Neuronal stem cell (in vitro differentiated cells): ENCODE measurements at regions not wholly inside any gene's neighbourhood (a gene's known extent, or its start where the extent isn't known, plus 50 kb on each side); places are given as distances from the start of the nearest gene placed in this dataset.

Source experiments
- DNase-seq: peaks from one replicate; pipeline ENCODE4 v3.0.0-alpha.2; 2013; ENCODE audit warnings: low spot score
- H2AFZ ChIP-seq: one replicate; pipeline ENCODE4 v1.6.1; 2013; ENCODE audit warnings: mild to moderate bottlenecking, low read length, inconsistent platforms
- H2AK5ac ChIP-seq: 2 replicates; pipeline ENCODE4 v1.6.1; 2013; ENCODE audit warnings: low read depth, mild to moderate bottlenecking, inconsistent platforms, low read length, moderate library complexity, mixed read lengths
- H2BK120ac ChIP-seq: 2 replicates; pipeline ENCODE4 v1.6.1; 2013; ENCODE audit warnings: low read depth, mild to moderate bottlenecking, inconsistent platforms, low read length, moderate library complexity, mixed read lengths
- H2BK12ac ChIP-seq: one replicate; pipeline ENCODE4 v1.6.1; 2013; ENCODE audit warnings: low read length, inconsistent platforms
- H2BK15ac ChIP-seq: 2 replicates; pipeline ENCODE4 v1.6.1; 2013; ENCODE audit warnings: mild to moderate bottlenecking, low read length, inconsistent platforms, mixed read lengths
- H2BK5ac ChIP-seq: one replicate; pipeline ENCODE4 v1.6.1; 2013; ENCODE audit warnings: inconsistent platforms, mild to moderate bottlenecking, low read length, moderate library complexity
- H3K14ac ChIP-seq: one replicate; pipeline ENCODE4 v1.6.1; 2013; ENCODE audit warnings: low read length, inconsistent platforms
- H3K18ac ChIP-seq: 2 replicates; pipeline ENCODE4 v1.6.1; 2013; ENCODE audit warnings: low read length, inconsistent platforms
- H3K23ac ChIP-seq: 2 replicates; pipeline ENCODE4 v1.6.1; 2013; ENCODE audit warnings: low read depth, mild to moderate bottlenecking, mixed read lengths, low read length, inconsistent platforms; ENCODE audit not compliant: poor library complexity
- H3K27ac ChIP-seq: replicated peaks from 3 replicates; pipeline ENCODE4 v1.5.1; 2013; ENCODE audit warnings: low read length, inconsistent platforms
- H3K27me3 ChIP-seq, 3 experiments: 2 replicates each; pipeline ENCODE4 v1.6.1; 2013; ENCODE audit warnings: low read length in 3 of 3, mild to moderate bottlenecking in 2 of 3, inconsistent platforms in 1 of 3, low read depth in 1 of 3, mixed read lengths in 1 of 3, moderate library complexity in 1 of 3; ENCODE audit not compliant: control insufficient read depth in 3 of 3, insufficient read depth in 3 of 3
- H3K36me3 ChIP-seq, 2 donors: replicated peaks in 1 of 2; 2 replicates each; pipeline ENCODE4 v1.6.1; 2013; ENCODE audit warnings: low read length in 2 of 2; ENCODE audit not compliant: control insufficient read depth in 2 of 2, insufficient read depth in 2 of 2
- H3K4ac ChIP-seq: 2 replicates; pipeline ENCODE4 v1.6.1; 2013; ENCODE audit warnings: inconsistent platforms, mild to moderate bottlenecking, low read length, moderate library complexity
- H3K4me1 ChIP-seq, 2 donors: 1 replicate in 1 of 2; 2 replicates in 1 of 2; pipeline ENCODE4 v1.6.1; 2013; ENCODE audit warnings: low read length in 2 of 2, low read depth in 1 of 2; ENCODE audit not compliant: control insufficient read depth in 2 of 2, insufficient read depth in 1 of 2
- H3K4me2 ChIP-seq: one replicate; pipeline ENCODE4 v1.6.1; 2013; ENCODE audit warnings: mild to moderate bottlenecking, low read length, inconsistent platforms; ENCODE audit not compliant: insufficient read depth, poor library complexity, severe bottlenecking
- H3K4me3 ChIP-seq, 2 donors: 2 replicates each; pipeline ENCODE4 v1.5.1; 2013; ENCODE audit warnings: low read length in 2 of 2, mild to moderate bottlenecking in 2 of 2, inconsistent platforms in 1 of 2, moderate library complexity in 1 of 2
- H3K79me1 ChIP-seq: one replicate; pipeline ENCODE4 v1.6.1; 2013; ENCODE audit warnings: low read depth, mild to moderate bottlenecking, inconsistent platforms, low read length, moderate library complexity
- H3K9ac ChIP-seq: one replicate; pipeline ENCODE4 v1.6.1; 2013; ENCODE audit warnings: mild to moderate bottlenecking, low read depth, low read length, inconsistent platforms; ENCODE audit not compliant: poor library complexity
- H3K9me3 ChIP-seq, 2 donors: replicated peaks in 1 of 2; 2 replicates each; pipeline versions ENCODE3 to v1.6.1; 2013; ENCODE audit warnings: low read length in 2 of 2, mild to moderate bottlenecking in 2 of 2, inconsistent platforms in 1 of 2, low read depth in 1 of 2, mixed read lengths in 1 of 2, moderate library complexity in 1 of 2; ENCODE audit not compliant: control insufficient read depth in 2 of 2, insufficient read depth in 1 of 2
- H4K8ac ChIP-seq: one replicate; pipeline ENCODE4 v1.6.1; 2013; ENCODE audit warnings: low read depth, mild to moderate bottlenecking, inconsistent platforms, low read length, moderate library complexity
- H4K91ac ChIP-seq: one replicate; pipeline ENCODE4 v1.6.1; 2013; ENCODE audit warnings: low read length, low read depth, mild to moderate bottlenecking, inconsistent platforms; ENCODE audit not compliant: poor library complexity
- WGBS, 2 donors: extraction: QIAGEN DNeasy Blood & Tissue Kit; methylation state at CpG; one replicate each; pipeline ENCODE4 v1.1.7; 2013; ENCODE audit warnings: missing lambda C conversion rate in 2 of 2, mixed read lengths in 1 of 2; ENCODE audit not compliant: insufficient read length in 2 of 2, insufficient replicate concordance in 1 of 2; ENCODE audit errors: extremely low coverage in 2 of 2; 5-methylcytosine and 5-hydroxymethylcytosine counted together

- H3K9me3 ChIP-seq, result no peaks in the 10 kb centered on the region
- no peaks in the 10 kb centered on the region for H3K36me3 ChIP-seq
- H2AK5ac ChIP-seq, result no peak overlapping the region
- H3K4me1 ChIP-seq, result no peaks in the 10 kb centered on the region
- H2BK5ac ChIP-seq, result no peak overlapping the region
- no peak overlapping the region for H3K27ac ChIP-seq
- no peak overlapping the region for H3K9ac ChIP-seq
- H3K14ac ChIP-seq, result no peak overlapping the region
- no peak overlapping the region for H3K18ac ChIP-seq
- H2BK12ac ChIP-seq, result no peak overlapping the region
- no peak overlapping the region for H3K4me2 ChIP-seq
- no peak overlapping the region for H2BK120ac ChIP-seq
- H4K8ac ChIP-seq, result no peak overlapping the region
- H3K4ac ChIP-seq, result no peak overlapping the region
- no peak overlapping the region for H3K23ac ChIP-seq
- no peak overlapping the region for H3K4me3 ChIP-seq
- H4K91ac ChIP-seq, result no peak overlapping the region
- H2AFZ ChIP-seq, result no peak overlapping the region
- H3K79me1 ChIP-seq, result no peaks in the 10 kb centered on the region
- H3K27me3 ChIP-seq, result no peaks in the 10 kb centered on the region
- DNase-seq, result no peak
- H2BK15ac ChIP-seq, result no peak overlapping the region
These were observed 386.3 kb upstream of the MAP3K7 start for GRCh38 chr6:90973188-90973587.

GRCh38 chr6:90970672-90971071, 383.8 kb upstream of the MAP3K7 start:
- H4K8ac ChIP-seq, result no peak overlapping the region
- H3K27me3 ChIP-seq, result no peaks in the 10 kb centered on the region
- no peak overlapping the region for H3K9ac ChIP-seq
- no peak overlapping the region for H3K23ac ChIP-seq
- no peaks in the 10 kb centered on the region for H3K4me1 ChIP-seq
- no peak overlapping the region for H4K91ac ChIP-seq
- H2BK120ac ChIP-seq, result no peak overlapping the region
- H3K4me3 ChIP-seq, result no peak overlapping the region
- no peak overlapping the region for H3K27ac ChIP-seq
- H2BK12ac ChIP-seq, result no peak overlapping the region
- H3K14ac ChIP-seq, result no peak overlapping the region
- H2BK5ac ChIP-seq, result no peak overlapping the region
- no peak overlapping the region for H3K4ac ChIP-seq
- H3K18ac ChIP-seq, result no peak overlapping the region
- peaks cover 0 to 2% of the 10 kb centered on the region in 2 donors for H3K9me3 ChIP-seq
- H2AFZ ChIP-seq, result no peak overlapping the region
- no peak overlapping the region for H3K4me2 ChIP-seq
- no peaks in the 10 kb centered on the region for H3K79me1 ChIP-seq
- H2BK15ac ChIP-seq, result no peak overlapping the region
- DNase-seq, result no peak
- no peaks in the 10 kb centered on the region for H3K36me3 ChIP-seq
- H2AK5ac ChIP-seq, result no peak overlapping the region

- no peak overlapping the region for H3K4me2 ChIP-seq
- H2BK15ac ChIP-seq, result no peak overlapping the region
- H2AK5ac ChIP-seq, result no peak overlapping the region
- no peaks in the 10 kb centered on the region for H3K4me1 ChIP-seq
- H3K4ac ChIP-seq, result no peak overlapping the region
- no peak overlapping the region for H3K23ac ChIP-seq
- H2BK120ac ChIP-seq, result no peak overlapping the region
- DNase-seq, result no peak
- no peak overlapping the region for H2BK12ac ChIP-seq
- H2BK5ac ChIP-seq, result no peak overlapping the region
- no peak overlapping the region for H4K91ac ChIP-seq
- H3K27ac ChIP-seq, result no peak overlapping the region
- no peak overlapping the region for H3K14ac ChIP-seq
- WGBS, 2 donors, result no CpG with 5 or more reads among the region's 3 CpGs
- no peak overlapping the region for H2AFZ ChIP-seq
- no peaks in the 10 kb centered on the region for H3K27me3 ChIP-seq
- no peaks in the 10 kb centered on the region for H3K36me3 ChIP-seq
- no peak overlapping the region for H3K18ac ChIP-seq
- H3K9ac ChIP-seq, result no peak overlapping the region
- no peak overlapping the region for H4K8ac ChIP-seq
- no peak overlapping the region for H3K4me3 ChIP-seq
- H3K9me3 ChIP-seq, result peaks cover 0 to 2% of the 10 kb centered on the region in 2 donors
- H3K79me1 ChIP-seq, result no peaks in the 10 kb centered on the region
These were observed 380.6 kb upstream of the MAP3K7 start for GRCh38 chr6:90967471-90967870.

GRCh38 chr6:90960324-90960723, 373.5 kb upstream of the MAP3K7 start:
- H3K9ac ChIP-seq, result no peak overlapping the region
- no peaks in the 10 kb centered on the region for H3K79me1 ChIP-seq
- no peak for DNase-seq
- WGBS, 2 donors, result no CpG with 5 or more reads among the region's 2 CpGs
- H3K4me2 ChIP-seq, result no peak overlapping the region
- no peak overlapping the region for H2BK120ac ChIP-seq
- no peaks in the 10 kb centered on the region for H3K36me3 ChIP-seq
- H3K14ac ChIP-seq, result no peak overlapping the region
- H3K27ac ChIP-seq, result no peak overlapping the region
- H4K8ac ChIP-seq, result no peak overlapping the region
- H2BK12ac ChIP-seq, result no peak overlapping the region
- H3K4me3 ChIP-seq, result no peak overlapping the region
- no peaks in the 10 kb centered on the region for H3K9me3 ChIP-seq
- H2AFZ ChIP-seq, result no peak overlapping the region
- H4K91ac ChIP-seq, result no peak overlapping the region
- H3K23ac ChIP-seq, result no peak overlapping the region
- H3K18ac ChIP-seq, result no peak overlapping the region
- no peaks in the 10 kb centered on the region for H3K4me1 ChIP-seq
- H2BK15ac ChIP-seq, result no peak overlapping the region
- H3K27me3 ChIP-seq, result no peaks in the 10 kb centered on the region
- H2AK5ac ChIP-seq, result no peak overlapping the region
- H2BK5ac ChIP-seq, result no peak overlapping the region
- no peak overlapping the region for H3K4ac ChIP-seq
